Peyer's patch (tissue), 4 donors: ENCODE measurements at regions not wholly inside any gene's neighbourhood (a gene's known extent, or its start where the extent isn't known, plus 50 kb on each side); places are given as distances from the start of the nearest gene placed in this dataset.
A peak's percentile ranks its signal among the peaks of the same experiment; 100 is the strongest.

Source experiments
- DNase-seq, 3 donors: peaks; one replicate each; pipeline ENCODE4 v3.0.0-alpha.2; 2017 to 2019
- H3K27ac ChIP-seq, 4 donors: fragments of 200-600 bp; sonication (generic); one replicate each; pipeline ENCODE4 v1.5.1; 2016 to 2019
- H3K27me3 ChIP-seq, 2 donors: fragments of 200-600 bp; sonication (generic); one replicate each; pipeline ENCODE4 v1.5.1; 2019
- H3K36me3 ChIP-seq, 3 donors: fragments of 200-600 bp; sonication (generic); one replicate each; pipeline ENCODE4 v1.5.1; 2016 to 2019
- H3K4me1 ChIP-seq, 4 donors: fragments of 200-600 bp; sonication (generic); one replicate each; pipeline ENCODE4 v1.5.1; 2016 to 2019
- H3K4me3 ChIP-seq, 4 donors: fragments of 200-600 bp; sonication (generic); 1 replicate in 3 of 4; 2 replicates in 1 of 4; pipeline ENCODE4 v1.5.1; 2016 to 2019; ENCODE audit warnings: mild to moderate bottlenecking in 1 of 4
- H3K9me3 ChIP-seq, 4 donors: fragments of 200-600 bp; sonication (generic); one replicate each; pipeline ENCODE4 v1.5.1; 2016 to 2019; ENCODE audit warnings: mild to moderate bottlenecking in 1 of 4
- CTCF ChIP-seq, 6 experiments: fragments of 450-650 bp in 4 of 6; fragments of 200-600 bp in 2 of 6; sonication (generic) in 1 of 6; IDR thresholded peaks; one replicate each; pipeline ENCODE4 v1.5.1; 2017 to 2019; ENCODE audit warnings: antibody characterized with exemption in 6 of 6, mild to moderate bottlenecking in 3 of 6, moderate library complexity in 1 of 6
- POLR2A ChIP-seq, 2 donors: fragments of 450-650 bp; IDR thresholded peaks; one replicate each; pipeline ENCODE4 v1.5.1; 2017; ENCODE audit warnings: antibody characterized with exemption in 2 of 2, mild to moderate bottlenecking in 2 of 2, moderate library complexity in 2 of 2

GRCh38 chr13:79735228-79735627 lies 254.3 kb downstream of the NDFIP2 start:
- Histone ChIP-seq H3K27ac (no peak overlapping the region), H3K27me3 (no peaks in the 10 kb centered on the region), H3K9me3 (no peaks in the 10 kb centered on the region), H3K36me3 (no peaks in the 10 kb centered on the region), H3K4me1 (no peaks in the 10 kb centered on the region), H3K4me3 (no peak overlapping the region)
- no peak for TF ChIP-seq POLR2A (IDR thresholded peaks at IDR 0.05)
- no peak for TF ChIP-seq CTCF (IDR thresholded peaks at IDR 0.05)
- no peak for DNase-seq

DNA sequence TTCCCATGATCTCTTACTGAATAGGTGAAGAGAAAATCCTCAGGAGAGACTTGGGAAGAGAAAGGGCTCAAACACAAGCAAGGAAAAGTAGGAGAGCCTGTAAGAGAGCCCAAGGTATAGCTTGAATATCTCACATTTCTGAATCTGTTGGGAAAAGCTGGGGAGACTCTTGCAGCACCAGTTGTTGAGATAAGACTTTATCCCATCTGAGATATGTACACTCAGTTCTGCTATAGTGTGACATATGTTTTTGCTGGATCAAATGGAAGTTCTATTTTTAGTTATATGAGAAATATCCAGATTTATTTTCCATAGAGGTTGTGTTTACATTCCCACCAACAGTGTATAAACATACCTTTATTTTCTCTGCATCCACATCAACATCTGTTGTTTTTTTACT lies 246.1 kb downstream of the NDFIP2 start:
- Histone ChIP-seq H3K27ac (no peak overlapping the region), H3K36me3 (no peaks in the 10 kb centered on the region), H3K27me3 (no peaks in the 10 kb centered on the region), H3K4me3 (no peak overlapping the region), H3K4me1 (no peaks in the 10 kb centered on the region), H3K9me3 (no peaks in the 10 kb centered on the region)
- DNase-seq: no peak
- TF ChIP-seq CTCF (IDR thresholded peaks at IDR 0.05) (no peak), POLR2A (IDR thresholded peaks at IDR 0.05) (no peak)

GRCh38 chr13:79725841-79726240 lies 244.9 kb downstream of the NDFIP2 start:
- H3K27me3 ChIP-seq: no peaks in the 10 kb centered on the region
- H3K4me1 ChIP-seq: no peaks in the 10 kb centered on the region
- no peaks in the 10 kb centered on the region for H3K9me3 ChIP-seq
- no peak overlapping the region for H3K27ac ChIP-seq
- no peak for DNase-seq
- H3K4me3 ChIP-seq: no peak overlapping the region
- no peaks in the 10 kb centered on the region for H3K36me3 ChIP-seq
- no peak for TF ChIP-seq POLR2A (IDR thresholded peaks at IDR 0.05)
- TF ChIP-seq CTCF (IDR thresholded peaks at IDR 0.05): no peak

DNA sequence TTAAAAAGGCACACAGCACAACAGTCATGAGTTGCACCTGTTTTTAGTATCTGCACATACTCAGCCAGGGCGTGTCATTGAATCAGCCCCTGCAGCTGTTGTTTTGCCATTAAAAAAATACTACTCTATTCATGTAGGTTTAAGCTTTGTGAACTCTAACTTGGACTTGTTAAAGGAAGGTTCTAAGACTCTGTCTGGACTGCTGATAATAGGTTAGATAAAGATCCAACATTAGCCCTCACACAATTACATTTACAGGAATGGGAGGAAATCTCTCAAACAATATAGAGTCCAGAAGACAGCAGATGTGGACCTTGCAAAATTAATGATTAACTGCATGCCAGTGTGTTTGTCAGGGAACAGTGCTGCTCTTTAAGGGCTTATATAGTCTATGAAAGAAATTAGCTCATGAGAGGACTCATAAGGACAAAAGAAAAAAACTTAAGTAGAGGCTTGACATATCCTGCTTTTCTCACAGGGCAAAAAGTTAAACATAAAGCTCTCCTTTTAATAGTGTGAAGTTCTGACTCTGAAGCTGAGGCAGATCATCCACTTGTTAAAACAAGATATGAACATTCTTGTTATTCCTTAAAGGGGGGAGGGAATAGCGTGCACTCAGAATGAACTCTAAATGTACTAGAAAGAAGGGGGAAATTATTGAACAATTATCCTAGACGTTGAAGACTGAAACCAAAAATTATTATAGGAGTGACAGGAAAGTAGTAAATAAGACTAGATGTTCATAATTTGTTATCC lies 243.6 kb downstream of the NDFIP2 start:
- peak in 1 of 3 donors; percentile 50 for DNase-seq
- peak overlapping the region in 2 of 4 donors; percentile 43 to 68 for H3K27ac ChIP-seq

GRCh38 chr13:79723519-79724024 lies 242.6 kb downstream of the NDFIP2 start:
- Histone ChIP-seq H3K4me1 (no peaks in the 10 kb centered on the region), H3K4me3 (no peak overlapping the region), H3K27ac (peak overlapping the region in 2 of 4 donors; percentile 43 to 68), H3K36me3 (no peaks in the 10 kb centered on the region), H3K27me3 (no peaks in the 10 kb centered on the region), H3K9me3 (no peaks in the 10 kb centered on the region)
- TF ChIP-seq CTCF (IDR thresholded peaks at IDR 0.05): no peak
- TF ChIP-seq POLR2A (IDR thresholded peaks at IDR 0.05): no peak
- no peak for DNase-seq

More for the DNA sequence above, 243.6 kb downstream of the NDFIP2 start:
- TF ChIP-seq CTCF (IDR thresholded peaks at IDR 0.05): no peak
- no peak for TF ChIP-seq POLR2A (IDR thresholded peaks at IDR 0.05)
- H3K4me1 ChIP-seq: no peaks in the 10 kb centered on the region
- no peak overlapping the region for H3K4me3 ChIP-seq
- no peaks in the 10 kb centered on the region for H3K9me3 ChIP-seq
- H3K27me3 ChIP-seq: no peaks in the 10 kb centered on the region
- no peaks in the 10 kb centered on the region for H3K36me3 ChIP-seq
